ENCODE measurements at regions not wholly inside any gene's neighbourhood (a gene's known extent, or its start where the extent isn't known, plus 50 kb on each side); places are given as distances from the start of the nearest gene placed in this dataset.

- no peak for TF ChIP-seq POLR2A (IDR thresholded peaks at IDR 0.05; ENCODE audit: low read depth, low read length)
- TF ChIP-seq TAF1 (IDR thresholded peaks at IDR 0.05; ENCODE audit: borderline replicate concordance, low read depth, low read length): no peak
These were observed 69.8 kb upstream of the HIVEP1 start for GRCh38 chr6:11942185-11942864.
